ENCODE measurements at regions not wholly inside any gene's neighbourhood (a gene's known extent, or its start where the extent isn't known, plus 50 kb on each side); places are given as distances from the start of the nearest gene placed in this dataset.

DNA sequence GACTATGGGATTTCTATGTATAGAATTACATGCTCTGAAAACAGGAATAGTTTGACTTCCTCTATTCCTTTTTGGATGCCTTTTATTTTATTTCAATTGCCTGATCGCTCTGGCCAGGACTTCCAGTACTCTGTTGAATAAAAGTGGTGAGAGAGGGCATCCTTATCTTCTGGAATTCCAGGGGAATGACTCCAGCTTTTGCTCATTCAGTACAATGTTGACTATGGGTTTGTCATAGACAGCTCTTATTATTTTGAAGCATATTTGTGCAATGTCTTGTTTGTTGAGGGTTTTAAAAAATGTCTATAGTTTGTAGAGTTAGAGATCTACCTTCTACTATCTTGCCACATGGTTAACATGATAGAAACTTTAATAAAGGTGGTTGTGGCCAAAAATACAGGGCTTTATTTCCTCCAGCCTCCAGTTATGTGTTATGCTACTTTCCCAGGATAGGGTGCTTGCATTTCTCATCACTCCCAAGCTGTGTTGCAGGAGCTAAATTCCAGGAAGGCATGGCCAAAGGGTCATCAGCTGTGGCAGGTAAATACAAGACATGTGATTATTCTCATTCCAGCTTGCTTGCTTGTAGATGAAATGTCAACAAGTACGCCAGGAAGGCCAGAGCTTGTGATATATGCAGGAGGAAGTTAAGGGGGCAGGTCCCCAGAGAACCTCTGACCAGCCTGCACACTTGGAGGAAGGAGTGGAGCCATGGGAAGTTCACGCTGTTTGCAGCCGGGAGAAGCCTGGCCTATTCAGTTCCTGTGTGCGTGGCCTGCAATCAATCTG lies 142.4 kb upstream of the CPXCR1 start:
- DNase-seq, result no peak
- Histone ChIP-seq H3K4me3 (ENCODE audit: low read depth, low read length) (no peak overlapping the region), H3K36me3 (no peaks in the 10 kb centered on the region), H3K27me3 (ENCODE audit: insufficient read depth, low read depth, severe bottlenecking) (no peaks in the 10 kb centered on the region), H3K27ac (no peak overlapping the region), H3K9me3 (ENCODE audit: severe bottlenecking) (no peaks in the 10 kb centered on the region)
- no peak for TF ChIP-seq CTCF (IDR thresholded peaks at IDR 0.05; ENCODE audit: low read depth, low read length)

GRCh38 chrX:88605222-88605583 lies 141.8 kb upstream of the CPXCR1 start:
- Histone ChIP-seq H3K9me3 (ENCODE audit: severe bottlenecking) (no peaks in the 10 kb centered on the region), H3K27ac (no peak overlapping the region), H3K4me3 (ENCODE audit: low read depth, low read length) (no peak overlapping the region), H3K27me3 (ENCODE audit: insufficient read depth, low read depth, severe bottlenecking) (no peaks in the 10 kb centered on the region), H3K36me3 (no peaks in the 10 kb centered on the region)
- DNase-seq, result no peak
- no peak for TF ChIP-seq CTCF (IDR thresholded peaks at IDR 0.05; ENCODE audit: low read depth, low read length)

GRCh38 chrX:88612870-88613329 lies 134.1 kb upstream of the CPXCR1 start:
- no peak for DNase-seq
- no peak overlapping the region for H3K27ac ChIP-seq

GRCh38 chrX:88613338-88613737 lies 133.7 kb upstream of the CPXCR1 start:
- H3K4me3 ChIP-seq (ENCODE audit: low read depth, low read length), result no peak overlapping the region
- H3K9me3 ChIP-seq (ENCODE audit: severe bottlenecking), result no peaks in the 10 kb centered on the region
- TF ChIP-seq CTCF (IDR thresholded peaks at IDR 0.05; ENCODE audit: low read depth, low read length), result 0 out of 2 replicates have a peak, but pooled peaks have one; percentile 5
- H3K27me3 ChIP-seq (ENCODE audit: insufficient read depth, low read depth, severe bottlenecking), result peaks cover 18% of the 10 kb centered on the region
- no peak overlapping the region for H3K27ac ChIP-seq
- no peak for DNase-seq
- H3K36me3 ChIP-seq, result no peaks in the 10 kb centered on the region

More at GRCh38 chrX:88612870-88613329, 134.1 kb upstream of the CPXCR1 start:
- Histone ChIP-seq H3K4me3 (ENCODE audit: low read depth, low read length) (no peak overlapping the region), H3K36me3 (no peaks in the 10 kb centered on the region), H3K9me3 (ENCODE audit: severe bottlenecking) (no peaks in the 10 kb centered on the region), H3K27me3 (ENCODE audit: insufficient read depth, low read depth, severe bottlenecking) (peaks cover 18% of the 10 kb centered on the region)
- no peak for TF ChIP-seq CTCF (IDR thresholded peaks at IDR 0.05; ENCODE audit: low read depth, low read length)

GRCh38 chrX:88621278-88621677 lies 125.7 kb upstream of the CPXCR1 start:
- DNase-seq, result no peak
- Histone ChIP-seq H3K9me3 (ENCODE audit: severe bottlenecking) (no peaks in the 10 kb centered on the region), H3K4me3 (ENCODE audit: low read depth, low read length) (no peak overlapping the region), H3K27ac (no peak overlapping the region), H3K36me3 (no peaks in the 10 kb centered on the region), H3K27me3 (ENCODE audit: insufficient read depth, low read depth, severe bottlenecking) (peaks cover 11% of the 10 kb centered on the region)
- TF ChIP-seq CTCF (IDR thresholded peaks at IDR 0.05; ENCODE audit: low read depth, low read length), result no peak

DNA sequence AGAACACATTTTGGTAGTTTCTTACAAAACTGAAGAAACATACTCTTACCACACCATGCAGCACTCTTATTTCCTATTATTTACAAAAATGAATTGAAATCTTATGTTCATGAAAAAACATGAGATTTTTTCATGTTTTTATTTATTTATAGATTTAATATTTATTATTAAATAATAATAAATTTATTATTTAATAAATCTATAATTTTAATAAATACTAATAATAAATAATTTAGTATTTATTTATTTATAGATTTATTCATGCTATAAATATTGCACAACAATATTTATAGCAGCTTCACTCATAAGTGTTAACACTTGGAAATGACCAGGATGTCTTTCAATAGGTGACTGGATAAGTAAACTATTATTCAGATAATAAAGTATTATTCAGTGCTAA lies 91.6 kb upstream of the CPXCR1 start:
- Histone ChIP-seq H3K9me3 (ENCODE audit: severe bottlenecking) (no peaks in the 10 kb centered on the region), H3K27ac (no peak overlapping the region), H3K27me3 (ENCODE audit: insufficient read depth, low read depth, severe bottlenecking) (peaks cover 18% of the 10 kb centered on the region), H3K4me3 (ENCODE audit: low read depth, low read length) (no peak overlapping the region), H3K36me3 (no peaks in the 10 kb centered on the region)
- no peak for DNase-seq
- TF ChIP-seq CTCF (IDR thresholded peaks at IDR 0.05; ENCODE audit: low read depth, low read length), result no peak
